A549 (cell line): ENCODE measurements at regions not wholly inside any gene's neighbourhood (a gene's known extent, or its start where the extent isn't known, plus 50 kb on each side); places are given as distances from the start of the nearest gene placed in this dataset.

Source experiments
- CHD2 ChIP-seq: fragments of 150-350 bp; IDR thresholded peaks from 2 replicates; pipeline ENCODE4 v1.6.1; 2014; ENCODE audit warnings: low read length; ENCODE audit not compliant: partially characterized antibody
- ESRRA ChIP-seq: fragments of 150-350 bp; IDR thresholded peaks from 2 replicates; pipeline ENCODE4 v1.6.1; 2014; ENCODE audit warnings: mild to moderate bottlenecking, low read length, borderline replicate concordance
- HDAC2 ChIP-seq: fragments of 200-600 bp; sonication (generic); IDR thresholded peaks from 2 replicates; pipeline ENCODE4 v1.6.1; 2016
- POLR2A ChIP-seq: IDR thresholded peaks from 2 replicates; pipeline ENCODE4 v1.6.1; 2012; ENCODE audit warnings: mild to moderate bottlenecking, low read length
- TP53 ChIP-seq: fragments of 250-450 bp; sonication (Bioruptor Pico); IDR thresholded peaks from 2 replicates; pipeline ENCODE4 v1.5.0; 2021; ENCODE audit warnings: mild to moderate bottlenecking, moderate library complexity
- TF ChIP-seq, protein P1 (sequence below): fragments of >200 bp; sonication (Bioruptor Twin); formaldehyde crosslinking; IDR thresholded peaks from 3 replicates; pipeline ENCODE4 v1.5.1; 2016

DNA sequence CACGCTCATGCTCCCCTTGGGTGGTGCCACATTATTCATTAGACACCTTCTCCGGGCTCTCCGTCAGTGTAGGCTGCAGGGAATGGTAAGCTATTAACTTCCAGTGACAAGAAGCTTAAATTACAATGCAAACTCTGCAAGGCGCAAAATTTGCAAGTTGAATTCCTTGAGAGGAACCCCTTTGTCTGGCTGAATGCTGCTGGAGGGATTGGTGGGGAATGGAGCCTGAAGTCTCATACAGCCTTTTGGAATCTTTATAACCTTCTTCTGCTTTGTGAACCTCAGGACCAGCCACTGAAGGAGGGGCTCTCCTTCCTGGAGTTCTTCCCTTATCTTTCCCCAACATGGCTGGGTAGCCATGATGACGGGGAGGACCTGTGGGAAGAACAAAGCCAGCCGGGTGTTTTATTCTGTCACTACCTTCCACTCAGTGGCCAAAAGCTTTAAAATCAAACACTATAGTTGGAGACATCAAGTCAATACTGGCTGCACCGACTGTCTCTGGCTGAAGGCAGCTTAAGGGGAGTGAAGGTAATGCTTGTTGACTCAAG is 220.9 kb upstream of the EPHA4 start:
- TF ChIP-seq, protein P1, sequence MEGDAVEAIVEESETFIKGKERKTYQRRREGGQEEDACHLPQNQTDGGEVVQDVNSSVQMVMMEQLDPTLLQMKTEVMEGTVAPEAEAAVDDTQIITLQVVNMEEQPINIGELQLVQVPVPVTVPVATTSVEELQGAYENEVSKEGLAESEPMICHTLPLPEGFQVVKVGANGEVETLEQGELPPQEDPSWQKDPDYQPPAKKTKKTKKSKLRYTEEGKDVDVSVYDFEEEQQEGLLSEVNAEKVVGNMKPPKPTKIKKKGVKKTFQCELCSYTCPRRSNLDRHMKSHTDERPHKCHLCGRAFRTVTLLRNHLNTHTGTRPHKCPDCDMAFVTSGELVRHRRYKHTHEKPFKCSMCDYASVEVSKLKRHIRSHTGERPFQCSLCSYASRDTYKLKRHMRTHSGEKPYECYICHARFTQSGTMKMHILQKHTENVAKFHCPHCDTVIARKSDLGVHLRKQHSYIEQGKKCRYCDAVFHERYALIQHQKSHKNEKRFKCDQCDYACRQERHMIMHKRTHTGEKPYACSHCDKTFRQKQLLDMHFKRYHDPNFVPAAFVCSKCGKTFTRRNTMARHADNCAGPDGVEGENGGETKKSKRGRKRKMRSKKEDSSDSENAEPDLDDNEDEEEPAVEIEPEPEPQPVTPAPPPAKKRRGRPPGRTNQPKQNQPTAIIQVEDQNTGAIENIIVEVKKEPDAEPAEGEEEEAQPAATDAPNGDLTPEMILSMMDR: no peak
- TF ChIP-seq POLR2A: no peak
- TF ChIP-seq TP53 (CRISPR knock-in tag): no peak
- no peak for TF ChIP-seq ESRRA
- TF ChIP-seq HDAC2: no peak
- TF ChIP-seq CHD2: no peak
